OCI-LY3 (cell line): ENCODE measurements at regions not wholly inside any gene's neighbourhood (a gene's known extent, or its start where the extent isn't known, plus 50 kb on each side); places are given as distances from the start of the nearest gene placed in this dataset.

Experiments used
- EZH2phosphoT487 ChIP-seq: fragments of 200-600 bp; shearing (Covaris generic); IDR thresholded peaks from 2 replicates; pipeline ENCODE4 v1.6.1; 2018; ENCODE audit warnings: antibody characterized with exemption, mixed run types, low read depth
- TF ChIP-seq, protein P1 (sequence below): fragments of 200-600, 300-600 bp; sonication (generic); IDR thresholded peaks from 2 replicates; pipeline ENCODE4 v1.5.1; 2014; ENCODE audit warnings: antibody characterized with exemption, low read length, low read depth

- TF ChIP-seq, protein P1, sequence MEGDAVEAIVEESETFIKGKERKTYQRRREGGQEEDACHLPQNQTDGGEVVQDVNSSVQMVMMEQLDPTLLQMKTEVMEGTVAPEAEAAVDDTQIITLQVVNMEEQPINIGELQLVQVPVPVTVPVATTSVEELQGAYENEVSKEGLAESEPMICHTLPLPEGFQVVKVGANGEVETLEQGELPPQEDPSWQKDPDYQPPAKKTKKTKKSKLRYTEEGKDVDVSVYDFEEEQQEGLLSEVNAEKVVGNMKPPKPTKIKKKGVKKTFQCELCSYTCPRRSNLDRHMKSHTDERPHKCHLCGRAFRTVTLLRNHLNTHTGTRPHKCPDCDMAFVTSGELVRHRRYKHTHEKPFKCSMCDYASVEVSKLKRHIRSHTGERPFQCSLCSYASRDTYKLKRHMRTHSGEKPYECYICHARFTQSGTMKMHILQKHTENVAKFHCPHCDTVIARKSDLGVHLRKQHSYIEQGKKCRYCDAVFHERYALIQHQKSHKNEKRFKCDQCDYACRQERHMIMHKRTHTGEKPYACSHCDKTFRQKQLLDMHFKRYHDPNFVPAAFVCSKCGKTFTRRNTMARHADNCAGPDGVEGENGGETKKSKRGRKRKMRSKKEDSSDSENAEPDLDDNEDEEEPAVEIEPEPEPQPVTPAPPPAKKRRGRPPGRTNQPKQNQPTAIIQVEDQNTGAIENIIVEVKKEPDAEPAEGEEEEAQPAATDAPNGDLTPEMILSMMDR: no peak
- TF ChIP-seq EZH2phosphoT487: no peak
These were observed 292.1 kb downstream of the PRDM5 start for GRCh38 chr4:120630427-120630826.
